GM12878 (cell line): ENCODE measurements at regions not wholly inside any gene's neighbourhood (a gene's known extent, or its start where the extent isn't known, plus 50 kb on each side); places are given as distances from the start of the nearest gene placed in this dataset.

Experiments
- ATAC-seq: fragments of 200-7000 bp; cut with Tn5 transposase; 3 replicates; pipeline ENCODE4 v1.9.1; 2020; ENCODE audit warnings: mild to moderate bottlenecking, moderate library complexity
- BruUV-seq: library from RNA; stranded (reverse); fragments of 400-500 nt; replicated peaks from 2 replicates; lab custom pipeline; 2021; lab: Mats Ljungman, UMichigan
- CTCF ChIA-PET: fragments of 300-600 bp; sonication (Branson Sonifier 250); formaldehyde crosslinking; extraction: SDS; loops from one replicate; lab custom pipeline; 2021; ENCODE audit warnings: inconsistent platforms; lab: Yijun Ruan, JAX
- POLR2A ChIA-PET: fragments of 350-600 bp; formaldehyde crosslinking; extraction: SDS; loops from one replicate; lab custom pipeline; 2021; ENCODE audit warnings: inconsistent platforms; lab: Charles Lee
- RAD21 ChIA-PET: fragments of 300-600 bp; sonication (Branson Sonifier 250); formaldehyde crosslinking; loops from one replicate; lab custom pipeline; 2023; ENCODE audit warnings: antibody characterized with exemption; ENCODE audit not compliant: unreplicated experiment; lab: Charles Lee
- SMC1A ChIA-PET: fragments of 300-600 bp; sonication (Branson Sonifier 250); formaldehyde crosslinking; loops from one replicate; lab custom pipeline; 2023; ENCODE audit not compliant: unreplicated experiment, uncharacterized antibody; lab: Charles Lee
- DNase-seq: peaks from one replicate; pipeline ENCODE4 v3.0.0-alpha.2; 2011; ENCODE audit warnings: low read depth, low spot score
- FAIRE-seq: peaks from 3 replicates; lab custom pipeline; 2011; peaks lifted over from hg19 to GRCh38; lab: Jason Lieb, UNC
- H2AFZ ChIP-seq: 2 replicates; pipeline ENCODE4 v1.6.0; 2011; ENCODE audit warnings: low read depth, low read length, control low read depth; ENCODE audit not compliant: control insufficient read depth
- H3K27ac ChIP-seq: 2 replicates; pipeline ENCODE4 v1.5.1; 2011; ENCODE audit warnings: control low read depth; ENCODE audit not compliant: control insufficient read depth, insufficient read depth
- H3K27me3 ChIP-seq, 2 experiments: replicated peaks in 1 of 2; 2 replicates each; pipeline versions ENCODE4 v1.6.0 to v1.6.1; 2011; ENCODE audit warnings: low read length in 1 of 2; ENCODE audit not compliant: control insufficient read depth in 2 of 2, insufficient read depth in 2 of 2
- H3K36me3 ChIP-seq, 2 experiments: 2 replicates each; pipeline ENCODE4 v1.5.1; 2011; ENCODE audit warnings: low read length in 1 of 2; ENCODE audit not compliant: control insufficient read depth in 2 of 2, insufficient read depth in 2 of 2
- H3K4me1 ChIP-seq: 2 replicates; pipeline ENCODE4 v1.6.1; 2011; ENCODE audit warnings: mild to moderate bottlenecking, low read length, moderate library complexity, mixed read lengths; ENCODE audit not compliant: control insufficient read depth, insufficient read depth
- H3K4me2 ChIP-seq: 2 replicates; pipeline ENCODE4 v1.6.0; 2011; ENCODE audit warnings: control low read depth; ENCODE audit not compliant: control insufficient read depth, insufficient read depth
- H3K4me3 ChIP-seq: fragments of 200-600 bp; sonication (generic); 2 replicates; pipeline ENCODE4 v1.5.1; 2016
- H3K79me2 ChIP-seq: 2 replicates; pipeline ENCODE4 v1.6.0; 2011; ENCODE audit warnings: low read length; ENCODE audit not compliant: control insufficient read depth, insufficient read depth
- H3K9ac ChIP-seq: 2 replicates; pipeline ENCODE4 v1.8.0; 2011; ENCODE audit warnings: low read length, control low read depth, mixed read lengths; ENCODE audit not compliant: control insufficient read depth, insufficient read depth
- H3K9me3 ChIP-seq: replicated peaks from 3 replicates; pipeline ENCODE4 v1.5.1; 2011; ENCODE audit warnings: mild to moderate bottlenecking, low read length; ENCODE audit not compliant: control insufficient read depth, insufficient read depth
- H4K20me1 ChIP-seq: 2 replicates; pipeline ENCODE4 v1.6.0; 2011; ENCODE audit not compliant: control insufficient read depth, insufficient read depth
- BMI1 ChIP-seq: fragments of 450-650 bp; IDR thresholded peaks from 2 replicates; pipeline ENCODE4 v1.6.1; 2016; ENCODE audit warnings: mild to moderate bottlenecking, moderate library complexity, borderline replicate concordance
- MXI1 ChIP-seq: fragments of 150-350 bp; IDR thresholded peaks from 2 replicates; pipeline ENCODE4 v1.6.1; 2011; ENCODE audit warnings: low read depth, mild to moderate bottlenecking, inconsistent platforms, low read length, improper control_type of control experiment
- NR2F1 ChIP-seq: fragments of 450-650 bp; conservative IDR thresholded peaks from 2 replicates; pipeline ENCODE4 v1.6.1; 2017; ENCODE audit warnings: mild to moderate bottlenecking
- RAD21 ChIP-seq: IDR thresholded peaks from 2 replicates; pipeline ENCODE4 v1.6.1; 2011; ENCODE audit warnings: mild to moderate bottlenecking, low read depth, low read length, moderate library complexity; ENCODE audit not compliant: insufficient read depth
- RUNX3 ChIP-seq: IDR thresholded peaks from 2 replicates; pipeline ENCODE4 v1.6.1; 2012; ENCODE audit warnings: low read length, inconsistent platforms
- WGBS: methylation state at CpG from one replicate; pipeline ENCODE4 v1.1.6; 2016; ENCODE audit warnings: low lambda C conversion rate; ENCODE audit not compliant: insufficient replicate concordance, insufficient coverage; ENCODE audit errors: missing lambda C conversion rate; 5-methylcytosine and 5-hydroxymethylcytosine counted together
- in situ Hi-C: fragments of 300-500 bp; cut with MboI; formaldehyde crosslinking; loops from 9 replicates; pipeline ENCODE4 v1.14.3; 2018; ENCODE audit warnings: mixed read lengths
- intact Hi-C: fragments of 100-400 bp; cut with micrococcal nuclease; formaldehyde crosslinking; loops from one replicate; pipeline ENCODE4 v1.14.2; 2022; ENCODE audit not compliant: unreplicated experiment
- TF ChIP-seq, protein P1 (sequence below): fragments of 450-650 bp; IDR thresholded peaks from 2 replicates; pipeline ENCODE4 v1.6.1; 2017; ENCODE audit warnings: antibody characterized with exemption, mild to moderate bottlenecking, moderate library complexity
- TF ChIP-seq, protein P2 (sequence below): IDR thresholded peaks from 2 replicates; pipeline ENCODE4 v1.6.1; 2012; ENCODE audit warnings: mild to moderate bottlenecking, low read depth, low read length
- TF ChIP-seq, protein P3 (sequence below): fragments of 450-650 bp; IDR thresholded peaks from 2 replicates; pipeline ENCODE4 v1.6.1; 2017; ENCODE audit warnings: low read depth, mild to moderate bottlenecking, moderate library complexity
- TF ChIP-seq, protein P4 (sequence below), 3 experiments: IDR thresholded peaks in 2 of 3; conservative IDR thresholded peaks in 1 of 3; 2 replicates each; pipeline ENCODE4 v1.5.1; 2011; ENCODE audit warnings: low read depth in 3 of 3, low read length in 3 of 3, mild to moderate bottlenecking in 3 of 3, control low read depth in 2 of 3, moderate library complexity in 2 of 3, inconsistent platforms in 1 of 3, mixed read lengths in 1 of 3; ENCODE audit not compliant: control insufficient read depth in 2 of 3, insufficient read depth in 1 of 3; ENCODE audit errors: extremely low read depth in 1 of 3

DNA sequence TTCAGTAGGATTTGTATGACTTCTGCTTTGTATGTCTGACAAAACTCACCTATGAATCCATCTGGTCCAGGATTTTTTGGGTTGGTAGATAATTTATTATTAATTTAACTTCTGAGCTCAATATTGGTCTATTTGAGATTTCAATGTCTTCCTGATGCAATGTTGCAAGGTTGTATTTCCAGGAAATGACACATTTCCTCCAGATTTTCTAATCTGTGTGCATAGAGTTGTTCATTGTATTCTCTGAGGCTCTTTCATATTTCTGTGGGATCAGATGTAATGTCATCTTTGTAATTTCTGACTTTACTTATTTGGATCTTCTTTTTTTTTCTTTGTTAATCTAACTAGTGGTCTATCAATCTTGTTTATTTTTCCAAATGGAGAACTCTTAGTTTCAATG is 584.7 kb upstream of the SETBP1 start (continued):
- TF ChIP-seq, protein P1, sequence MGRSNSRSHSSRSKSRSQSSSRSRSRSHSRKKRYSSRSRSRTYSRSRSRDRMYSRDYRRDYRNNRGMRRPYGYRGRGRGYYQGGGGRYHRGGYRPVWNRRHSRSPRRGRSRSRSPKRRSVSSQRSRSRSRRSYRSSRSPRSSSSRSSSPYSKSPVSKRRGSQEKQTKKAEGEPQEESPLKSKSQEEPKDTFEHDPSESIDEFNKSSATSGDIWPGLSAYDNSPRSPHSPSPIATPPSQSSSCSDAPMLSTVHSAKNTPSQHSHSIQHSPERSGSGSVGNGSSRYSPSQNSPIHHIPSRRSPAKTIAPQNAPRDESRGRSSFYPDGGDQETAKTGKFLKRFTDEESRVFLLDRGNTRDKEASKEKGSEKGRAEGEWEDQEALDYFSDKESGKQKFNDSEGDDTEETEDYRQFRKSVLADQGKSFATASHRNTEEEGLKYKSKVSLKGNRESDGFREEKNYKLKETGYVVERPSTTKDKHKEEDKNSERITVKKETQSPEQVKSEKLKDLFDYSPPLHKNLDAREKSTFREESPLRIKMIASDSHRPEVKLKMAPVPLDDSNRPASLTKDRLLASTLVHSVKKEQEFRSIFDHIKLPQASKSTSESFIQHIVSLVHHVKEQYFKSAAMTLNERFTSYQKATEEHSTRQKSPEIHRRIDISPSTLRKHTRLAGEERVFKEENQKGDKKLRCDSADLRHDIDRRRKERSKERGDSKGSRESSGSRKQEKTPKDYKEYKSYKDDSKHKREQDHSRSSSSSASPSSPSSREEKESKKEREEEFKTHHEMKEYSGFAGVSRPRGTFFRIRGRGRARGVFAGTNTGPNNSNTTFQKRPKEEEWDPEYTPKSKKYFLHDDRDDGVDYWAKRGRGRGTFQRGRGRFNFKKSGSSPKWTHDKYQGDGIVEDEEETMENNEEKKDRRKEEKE: no peak
- TF ChIP-seq, protein P2, sequence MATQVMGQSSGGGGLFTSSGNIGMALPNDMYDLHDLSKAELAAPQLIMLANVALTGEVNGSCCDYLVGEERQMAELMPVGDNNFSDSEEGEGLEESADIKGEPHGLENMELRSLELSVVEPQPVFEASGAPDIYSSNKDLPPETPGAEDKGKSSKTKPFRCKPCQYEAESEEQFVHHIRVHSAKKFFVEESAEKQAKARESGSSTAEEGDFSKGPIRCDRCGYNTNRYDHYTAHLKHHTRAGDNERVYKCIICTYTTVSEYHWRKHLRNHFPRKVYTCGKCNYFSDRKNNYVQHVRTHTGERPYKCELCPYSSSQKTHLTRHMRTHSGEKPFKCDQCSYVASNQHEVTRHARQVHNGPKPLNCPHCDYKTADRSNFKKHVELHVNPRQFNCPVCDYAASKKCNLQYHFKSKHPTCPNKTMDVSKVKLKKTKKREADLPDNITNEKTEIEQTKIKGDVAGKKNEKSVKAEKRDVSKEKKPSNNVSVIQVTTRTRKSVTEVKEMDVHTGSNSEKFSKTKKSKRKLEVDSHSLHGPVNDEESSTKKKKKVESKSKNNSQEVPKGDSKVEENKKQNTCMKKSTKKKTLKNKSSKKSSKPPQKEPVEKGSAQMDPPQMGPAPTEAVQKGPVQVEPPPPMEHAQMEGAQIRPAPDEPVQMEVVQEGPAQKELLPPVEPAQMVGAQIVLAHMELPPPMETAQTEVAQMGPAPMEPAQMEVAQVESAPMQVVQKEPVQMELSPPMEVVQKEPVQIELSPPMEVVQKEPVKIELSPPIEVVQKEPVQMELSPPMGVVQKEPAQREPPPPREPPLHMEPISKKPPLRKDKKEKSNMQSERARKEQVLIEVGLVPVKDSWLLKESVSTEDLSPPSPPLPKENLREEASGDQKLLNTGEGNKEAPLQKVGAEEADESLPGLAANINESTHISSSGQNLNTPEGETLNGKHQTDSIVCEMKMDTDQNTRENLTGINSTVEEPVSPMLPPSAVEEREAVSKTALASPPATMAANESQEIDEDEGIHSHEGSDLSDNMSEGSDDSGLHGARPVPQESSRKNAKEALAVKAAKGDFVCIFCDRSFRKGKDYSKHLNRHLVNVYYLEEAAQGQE: no peak
- TF ChIP-seq RUNX3: no peak

DNA sequence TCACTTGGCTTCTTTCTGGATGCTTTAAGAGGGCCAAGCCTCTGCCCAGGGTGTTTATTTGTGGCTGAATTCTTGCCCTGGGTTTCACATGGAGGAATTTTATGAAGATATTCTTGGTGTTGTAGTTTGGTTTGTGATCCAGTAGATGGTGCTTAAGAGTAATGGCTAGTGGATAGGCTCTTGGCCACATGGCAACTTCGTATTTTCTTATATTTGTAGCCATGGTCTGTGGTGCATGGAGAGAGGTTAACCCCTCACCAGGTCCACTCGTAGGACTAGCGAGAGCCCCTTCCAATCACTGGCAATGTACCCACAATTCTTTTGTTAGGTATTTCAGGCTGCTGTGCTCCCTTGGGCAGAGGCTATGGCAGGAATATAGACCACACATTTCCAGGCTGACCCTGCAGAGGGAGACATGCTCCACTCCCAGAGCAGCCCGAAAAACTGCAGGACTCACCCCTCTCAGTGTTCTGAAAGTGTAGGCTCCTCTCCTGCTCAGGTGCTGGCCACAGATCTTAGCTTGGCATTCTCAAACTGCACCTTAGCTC is 582.1 kb upstream of the SETBP1 start:
- H3K4me2 ChIP-seq: no peak overlapping the region
- no peaks in the 10 kb centered on the region for H4K20me1 ChIP-seq
- SMC1A ChIA-PET: interaction anchor here (0.6 kb wide), 1 partner anchor 9 kb away, joined by 3 read pairs; no protein-coding TSS in a partner anchor
- no peaks in the 10 kb centered on the region for H3K79me2 ChIP-seq
- in situ Hi-C loops: no loop called here
- no peaks in the 10 kb centered on the region for H3K27me3 ChIP-seq
- POLR2A ChIA-PET: no interaction called here
- FAIRE-seq (peak; percentile 49), ATAC-seq (peak; percentile 79), DNase-seq (no peak)
- H3K27ac ChIP-seq: no peak overlapping the region
- CTCF ChIA-PET: interaction anchor here (0.7 to 2.2 kb wide), 8 partner anchors 12 to 1286 kb away, joined by 3 to 7 read pairs (median 3); no protein-coding TSS in a partner anchor
- intact Hi-C loops: loop anchor here (1.0 kb wide), 1 partner anchor 1286 kb away; no protein-coding TSS in a partner anchor
- no peaks in the 10 kb centered on the region for H3K36me3 ChIP-seq
- H2AFZ ChIP-seq: no peak overlapping the region
- H3K4me1 ChIP-seq: no peaks in the 10 kb centered on the region
- BruUV-seq: no TSS peak
- no peak overlapping the region for H3K9ac ChIP-seq
- no peak for TF ChIP-seq NR2F1
- no peak for TF ChIP-seq MXI1
- TF ChIP-seq, protein P3, sequence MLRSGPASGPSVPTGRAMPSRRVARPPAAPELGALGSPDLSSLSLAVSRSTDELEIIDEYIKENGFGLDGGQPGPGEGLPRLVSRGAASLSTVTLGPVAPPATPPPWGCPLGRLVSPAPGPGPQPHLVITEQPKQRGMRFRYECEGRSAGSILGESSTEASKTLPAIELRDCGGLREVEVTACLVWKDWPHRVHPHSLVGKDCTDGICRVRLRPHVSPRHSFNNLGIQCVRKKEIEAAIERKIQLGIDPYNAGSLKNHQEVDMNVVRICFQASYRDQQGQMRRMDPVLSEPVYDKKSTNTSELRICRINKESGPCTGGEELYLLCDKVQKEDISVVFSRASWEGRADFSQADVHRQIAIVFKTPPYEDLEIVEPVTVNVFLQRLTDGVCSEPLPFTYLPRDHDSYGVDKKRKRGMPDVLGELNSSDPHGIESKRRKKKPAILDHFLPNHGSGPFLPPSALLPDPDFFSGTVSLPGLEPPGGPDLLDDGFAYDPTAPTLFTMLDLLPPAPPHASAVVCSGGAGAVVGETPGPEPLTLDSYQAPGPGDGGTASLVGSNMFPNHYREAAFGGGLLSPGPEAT: no peak
- TF ChIP-seq RAD21: 0 out of 2 replicates have a peak, but pooled peaks have one; percentile 15
- no peak for TF ChIP-seq BMI1
- TF ChIP-seq, protein P4, sequence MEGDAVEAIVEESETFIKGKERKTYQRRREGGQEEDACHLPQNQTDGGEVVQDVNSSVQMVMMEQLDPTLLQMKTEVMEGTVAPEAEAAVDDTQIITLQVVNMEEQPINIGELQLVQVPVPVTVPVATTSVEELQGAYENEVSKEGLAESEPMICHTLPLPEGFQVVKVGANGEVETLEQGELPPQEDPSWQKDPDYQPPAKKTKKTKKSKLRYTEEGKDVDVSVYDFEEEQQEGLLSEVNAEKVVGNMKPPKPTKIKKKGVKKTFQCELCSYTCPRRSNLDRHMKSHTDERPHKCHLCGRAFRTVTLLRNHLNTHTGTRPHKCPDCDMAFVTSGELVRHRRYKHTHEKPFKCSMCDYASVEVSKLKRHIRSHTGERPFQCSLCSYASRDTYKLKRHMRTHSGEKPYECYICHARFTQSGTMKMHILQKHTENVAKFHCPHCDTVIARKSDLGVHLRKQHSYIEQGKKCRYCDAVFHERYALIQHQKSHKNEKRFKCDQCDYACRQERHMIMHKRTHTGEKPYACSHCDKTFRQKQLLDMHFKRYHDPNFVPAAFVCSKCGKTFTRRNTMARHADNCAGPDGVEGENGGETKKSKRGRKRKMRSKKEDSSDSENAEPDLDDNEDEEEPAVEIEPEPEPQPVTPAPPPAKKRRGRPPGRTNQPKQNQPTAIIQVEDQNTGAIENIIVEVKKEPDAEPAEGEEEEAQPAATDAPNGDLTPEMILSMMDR (IDR thresholded peaks at IDR 0.05 in 2 of 3, conservative IDR thresholded peaks at IDR 0.05 in 1 of 3; ENCODE audit: control insufficient read depth in 2 of 3, extremely low read depth in 1 of 3, insufficient read depth in 1 of 3, low read depth in 3 of 3, low read length in 3 of 3): peak; percentile 24 to 35 (median 26); a peak in 3 of 6 replicates
- RAD21 ChIA-PET: interaction anchor here (2.5 kb wide), 1 partner anchor 1287 kb away, joined by 10 read pairs; no protein-coding TSS in a partner anchor
- no peak overlapping the region for H3K4me3 ChIP-seq
- WGBS: 2% methylated on average over 4 of the region's 4 CpGs
- H3K9me3 ChIP-seq: no peaks in the 10 kb centered on the region
